Pancreas (tissue), 10 donors: ENCODE measurements at regions not wholly inside any gene's neighbourhood (a gene's known extent, or its start where the extent isn't known, plus 50 kb on each side); places are given as distances from the start of the nearest gene placed in this dataset.

Experiments
- ATAC-seq, 4 donors: fragments of 200-7000 bp; cut with Tn5 transposase; one replicate each; pipeline versions ENCODE4 v1.8.0 to v1.9.1; 2020; ENCODE audit warnings: mild to moderate bottlenecking in 4 of 4, moderate library complexity in 4 of 4
- DNase-seq, 6 donors: peaks; one replicate each; pipeline ENCODE4 v3.0.0-alpha.2; 2020
- FAIRE-seq: peaks from 2 replicates; lab custom pipeline; 2012; peaks lifted over from hg19 to GRCh38; lab: Jason Lieb, UNC
- H3K27ac ChIP-seq, 4 donors: fragments of 200-600 bp; sonication (generic); 1 replicate in 3 of 4; 2 replicates in 1 of 4; pipeline versions ENCODE4 v1.5.0 to v1.8.0; 2020
- H3K27me3 ChIP-seq, 4 donors: fragments of 200-600 bp; one replicate each; pipeline ENCODE4 v1.8.0; 2021
- H3K36me3 ChIP-seq, 3 donors: fragments of 200-600 bp; sonication (generic) in 1 of 3; one replicate each; pipeline versions ENCODE4 v1.5.0 to v1.8.0; 2020 to 2021
- H3K4me1 ChIP-seq, 3 donors: fragments of 200-600 bp; one replicate each; pipeline ENCODE4 v1.8.0; 2021
- H3K4me3 ChIP-seq, 4 donors: fragments of 200-600 bp; sonication (generic) in 2 of 4; one replicate each; pipeline versions ENCODE4 v1.5.0 to v1.8.0; 2020 to 2021
- H3K9me3 ChIP-seq, 4 donors: fragments of 200-600 bp; one replicate each; pipeline ENCODE4 v1.8.0; 2021
- WGBS, 2 donors: extraction: QIAGEN DNeasy Blood & Tissue Kit; methylation state at CpG; one replicate each; pipeline ENCODE4 v1.1.7; 2013; 5-methylcytosine and 5-hydroxymethylcytosine counted together
- intact Hi-C, 3 donors: fragments of 100-400 bp; cut with DNase I; formaldehyde crosslinking; loops; one replicate each; pipeline versions ENCODE4 v1.11.1 to v1.14.2; 2022
- TF ChIP-seq, protein P1 (sequence below), 4 donors: fragments of 200-600 bp; sonication (generic) in 3 of 4; IDR thresholded peaks; one replicate each; pipeline versions ENCODE4 v1.5.0 to v1.8.0; 2021; ENCODE audit warnings: antibody characterized with exemption in 4 of 4
- donor health status: healthy with polysubstance abuse.
- donor health status: DM: no; HTN: no; CAD: no; lungs with moderate emphysema.
- donor health status: DM: no; HTN: no; CAD: no.
- donor health status: control.
- donor health status: control.
- donor health status: Bipolar disorder and iron deficiency.
- donor health status: DM: yes; HTN: yes; CAD: no.
- donor health status: DM: no; HTN: no; CAD: no.
- donor health status: DM: no; HTN: no; CAD: no.
- donor health status: DM: yes; HTN: yes; CAD: no.

DNA sequence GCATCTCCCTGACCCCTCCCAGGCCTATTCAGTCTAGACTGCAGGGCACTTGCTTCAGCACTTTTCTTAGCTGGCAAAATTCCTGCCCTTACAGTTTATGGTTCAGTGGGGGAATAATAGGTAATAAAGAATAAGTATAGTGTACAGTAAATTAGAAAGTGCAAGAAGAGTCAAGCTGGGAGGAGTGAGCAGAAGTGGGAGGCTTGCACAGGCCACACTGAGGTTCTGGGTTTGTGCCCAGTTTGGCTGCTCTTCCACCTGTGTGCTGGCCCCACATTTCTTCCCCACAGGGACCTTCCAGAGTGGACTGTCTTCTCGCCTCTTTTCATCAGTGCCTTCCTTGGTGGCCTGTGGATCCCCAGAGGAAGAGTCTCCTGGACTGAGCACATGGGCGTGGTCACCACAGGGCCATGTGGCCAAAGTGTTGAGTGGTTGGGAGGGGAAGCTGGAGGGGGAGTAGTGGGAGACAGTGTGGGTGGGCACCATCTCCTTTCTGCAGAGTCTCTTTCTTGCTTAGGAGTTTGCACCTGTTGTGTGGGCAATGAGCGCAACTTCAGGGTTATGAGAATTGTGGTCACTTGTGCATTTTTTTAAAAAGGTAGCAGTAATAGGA, 128.6 kb upstream of the ZSWIM2 start:
- Histone ChIP-seq H3K9me3 (no peaks in the 10 kb centered on the region), H3K27ac (no peak overlapping the region), H3K4me1 (no peaks in the 10 kb centered on the region), H3K27me3 (no peaks in the 10 kb centered on the region), H3K4me3 (no peak overlapping the region), H3K36me3 (no peaks in the 10 kb centered on the region)
- intact Hi-C loops = no loop called here
- ATAC-seq (no peak), DNase-seq (no peak), FAIRE-seq (no peak)
- 76 to 84% methylated on average over 3 of the region's 3 CpGs for whole genome bisulfite sequencing, 2 donors
- TF ChIP-seq, protein P1, sequence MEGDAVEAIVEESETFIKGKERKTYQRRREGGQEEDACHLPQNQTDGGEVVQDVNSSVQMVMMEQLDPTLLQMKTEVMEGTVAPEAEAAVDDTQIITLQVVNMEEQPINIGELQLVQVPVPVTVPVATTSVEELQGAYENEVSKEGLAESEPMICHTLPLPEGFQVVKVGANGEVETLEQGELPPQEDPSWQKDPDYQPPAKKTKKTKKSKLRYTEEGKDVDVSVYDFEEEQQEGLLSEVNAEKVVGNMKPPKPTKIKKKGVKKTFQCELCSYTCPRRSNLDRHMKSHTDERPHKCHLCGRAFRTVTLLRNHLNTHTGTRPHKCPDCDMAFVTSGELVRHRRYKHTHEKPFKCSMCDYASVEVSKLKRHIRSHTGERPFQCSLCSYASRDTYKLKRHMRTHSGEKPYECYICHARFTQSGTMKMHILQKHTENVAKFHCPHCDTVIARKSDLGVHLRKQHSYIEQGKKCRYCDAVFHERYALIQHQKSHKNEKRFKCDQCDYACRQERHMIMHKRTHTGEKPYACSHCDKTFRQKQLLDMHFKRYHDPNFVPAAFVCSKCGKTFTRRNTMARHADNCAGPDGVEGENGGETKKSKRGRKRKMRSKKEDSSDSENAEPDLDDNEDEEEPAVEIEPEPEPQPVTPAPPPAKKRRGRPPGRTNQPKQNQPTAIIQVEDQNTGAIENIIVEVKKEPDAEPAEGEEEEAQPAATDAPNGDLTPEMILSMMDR (IDR thresholded peaks at IDR 0.05) = no peak

GRCh38 chr2:186976329-186976728, 127.4 kb upstream of the ZSWIM2 start:
- Histone ChIP-seq H3K9me3 (no peaks in the 10 kb centered on the region), H3K36me3 (no peaks in the 10 kb centered on the region), H3K4me3 (no peak overlapping the region), H3K27me3 (no peaks in the 10 kb centered on the region), H3K27ac (no peak overlapping the region), H3K4me1 (no peaks in the 10 kb centered on the region)
- 43 to 53% methylated on average over 5 of the region's 5 CpGs for WGBS, 2 donors
- ATAC-seq = no peak
- TF ChIP-seq, protein P1 (IDR thresholded peaks at IDR 0.05) = no peak
- FAIRE-seq = no peak
- intact Hi-C loops = no loop called here
- DNase-seq = no peak

- no peak for FAIRE-seq
- intact Hi-C loops = no loop called here
- no peak overlapping the region for H3K27ac ChIP-seq
- no peaks in the 10 kb centered on the region for H3K4me1 ChIP-seq
- ATAC-seq = no peak
- TF ChIP-seq, protein P1 (IDR thresholded peaks at IDR 0.05) = no peak
- no peak overlapping the region for H3K4me3 ChIP-seq
- H3K27me3 ChIP-seq = no peaks in the 10 kb centered on the region
- H3K36me3 ChIP-seq = no peaks in the 10 kb centered on the region
- WGBS, 2 donors = 53 to 54% methylated on average over 7 of the region's 7 CpGs
- H3K9me3 ChIP-seq = no peaks in the 10 kb centered on the region
- no peak for DNase-seq
Observed at GRCh38 chr2:186972281-186972970, 123.5 kb upstream of the ZSWIM2 start.

DNA sequence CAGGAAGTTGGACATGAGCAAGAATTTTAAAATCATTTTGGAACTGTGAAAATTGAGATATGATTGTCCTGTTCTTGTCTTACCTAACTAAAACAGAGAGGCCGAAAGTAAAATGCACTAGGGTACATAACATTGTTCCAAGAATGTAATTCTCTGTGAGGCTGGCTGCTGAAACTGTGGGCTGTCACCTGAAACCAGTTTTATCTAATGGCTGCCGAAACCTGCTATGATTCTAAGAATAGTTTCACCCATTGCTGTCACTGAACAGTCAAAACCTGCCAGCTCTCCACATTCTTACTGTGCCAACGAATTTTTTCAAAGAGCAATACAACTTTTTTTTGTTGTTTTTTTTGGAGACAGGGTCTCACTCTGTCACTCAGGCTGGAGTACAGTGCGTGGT, 119.3 kb upstream of the ZSWIM2 start:
- intact Hi-C loops = no loop called here
- FAIRE-seq = no peak
- no peak overlapping the region for H3K4me3 ChIP-seq
- ATAC-seq = no peak
- no peaks in the 10 kb centered on the region for H3K36me3 ChIP-seq
- WGBS, 2 donors = 30 to 41% methylated on average over 4 of the region's 4 CpGs
- H3K4me1 ChIP-seq = no peaks in the 10 kb centered on the region
- DNase-seq = no peak
- no peak overlapping the region for H3K27ac ChIP-seq
- TF ChIP-seq, protein P1 (IDR thresholded peaks at IDR 0.05) = no peak
- no peaks in the 10 kb centered on the region for H3K9me3 ChIP-seq
- H3K27me3 ChIP-seq = no peaks in the 10 kb centered on the region

- H3K9me3 ChIP-seq = no peaks in the 10 kb centered on the region
- ATAC-seq (no peak), FAIRE-seq (no peak), DNase-seq (no peak)
- 91 to 96% methylated on average over 4 of the region's 4 CpGs for WGBS, 2 donors
- H3K27ac ChIP-seq = no peak overlapping the region
- no peaks in the 10 kb centered on the region for H3K4me1 ChIP-seq
- no peak overlapping the region for H3K4me3 ChIP-seq
- TF ChIP-seq, protein P1 (IDR thresholded peaks at IDR 0.05) = no peak
- no peaks in the 10 kb centered on the region for H3K36me3 ChIP-seq
- intact Hi-C loops = no loop called here
- H3K27me3 ChIP-seq = no peaks in the 10 kb centered on the region
Observed at GRCh38 chr2:186966015-186966414, 117.0 kb upstream of the ZSWIM2 start.
